IMR-90 (cell line): ENCODE measurements at regions not wholly inside any gene's neighbourhood (a gene's known extent, or its start where the extent isn't known, plus 50 kb on each side); places are given as distances from the start of the nearest gene placed in this dataset.

Source experiments
- ATAC-seq: fragments of 200-7000 bp; cut with Tn5 transposase; 2 replicates; pipeline ENCODE4 v1.9.1; 2020; ENCODE audit warnings: low read depth, mild to moderate bottlenecking, moderate library complexity
- BruUV-seq: library from RNA; stranded (reverse); fragments of 400-500 nt; replicated peaks from 2 replicates; lab custom pipeline; 2021; lab: Mats Ljungman, UMichigan
- CTCF ChIA-PET: fragments of 300-600 bp; formaldehyde crosslinking; extraction: SDS; loops from one replicate; lab custom pipeline; 2021; ENCODE audit warnings: antibody characterized with exemption; lab: Yijun Ruan, JAX
- POLR2A ChIA-PET: fragments of 300-600 bp; sonication (Branson Sonifier 250); formaldehyde crosslinking; loops from one replicate; lab custom pipeline; 2022; ENCODE audit warnings: antibody characterized with exemption; ENCODE audit not compliant: unreplicated experiment; lab: Charles Lee
- DNase-seq: peaks from one replicate; pipeline ENCODE4 v3.0.0; 2013
- H2AFZ ChIP-seq: replicated peaks from 2 replicates; pipeline ENCODE3; 2013; ENCODE audit warnings: low read length, mild to moderate bottlenecking; ENCODE audit not compliant: poor library complexity
- H2AK5ac ChIP-seq: 2 replicates; pipeline ENCODE4 v1.6.1; 2013; ENCODE audit warnings: low read depth, low read length, inconsistent platforms
- H2AK9ac ChIP-seq: replicated peaks from 2 replicates; pipeline ENCODE3; 2013; ENCODE audit warnings: mild to moderate bottlenecking, low read depth, low read length, moderate library complexity; ENCODE audit not compliant: poor library complexity
- H2BK120ac ChIP-seq: 2 replicates; pipeline ENCODE4 v1.6.1; 2013; ENCODE audit warnings: low read depth, low read length, inconsistent platforms
- H2BK15ac ChIP-seq: 3 replicates; pipeline ENCODE4 v1.6.1; 2013; ENCODE audit warnings: low read depth, low read length, inconsistent platforms
- H2BK20ac ChIP-seq: 2 replicates; pipeline ENCODE4 v1.6.1; 2013; ENCODE audit warnings: low read depth, mild to moderate bottlenecking, inconsistent platforms, low read length, moderate library complexity
- H2BK5ac ChIP-seq: 2 replicates; pipeline ENCODE4 v1.6.1; 2013; ENCODE audit warnings: mild to moderate bottlenecking, low read depth, low read length, inconsistent platforms; ENCODE audit not compliant: poor library complexity, severe bottlenecking
- H3K14ac ChIP-seq: replicated peaks from 2 replicates; pipeline ENCODE4 v1.6.1; 2013; ENCODE audit warnings: low read depth, low read length, inconsistent platforms
- H3K18ac ChIP-seq: 2 replicates; pipeline ENCODE4 v1.6.1; 2013; ENCODE audit warnings: low read depth, low read length, control low read depth
- H3K23ac ChIP-seq: 2 replicates; pipeline ENCODE4 v1.6.1; 2013; ENCODE audit warnings: low read depth, low read length, inconsistent platforms
- H3K27ac ChIP-seq: 2 replicates; pipeline ENCODE4 v1.5.1; 2013; ENCODE audit warnings: mild to moderate bottlenecking, control low read depth, low read length; ENCODE audit not compliant: insufficient read depth
- H3K27me3 ChIP-seq: 2 replicates; pipeline ENCODE4 v1.6.1; 2013; ENCODE audit warnings: low read length; ENCODE audit not compliant: control insufficient read depth, insufficient read depth
- H3K36me3 ChIP-seq: 2 replicates; pipeline ENCODE4 v1.6.1; 2013; ENCODE audit warnings: low read length, mixed read lengths; ENCODE audit not compliant: control insufficient read depth, insufficient read depth
- H3K4ac ChIP-seq: 2 replicates; pipeline ENCODE4 v1.6.1; 2013; ENCODE audit warnings: low read depth, low read length, inconsistent platforms
- H3K4me1 ChIP-seq: 2 replicates; pipeline ENCODE4 v1.6.1; 2013; ENCODE audit warnings: low read length, mixed read lengths; ENCODE audit not compliant: control insufficient read depth, insufficient read depth
- H3K4me2 ChIP-seq: 2 replicates; pipeline ENCODE4 v1.6.1; 2013; ENCODE audit warnings: low read depth, mild to moderate bottlenecking, control low read depth, low read length, moderate library complexity
- H3K4me3 ChIP-seq: 2 replicates; pipeline ENCODE4 v1.5.1; 2013; ENCODE audit warnings: low read depth, mild to moderate bottlenecking, control low read depth, low read length, moderate library complexity; ENCODE audit not compliant: insufficient read depth
- H3K56ac ChIP-seq: 2 replicates; pipeline ENCODE4 v1.6.1; 2013; ENCODE audit warnings: low read length, inconsistent platforms; ENCODE audit not compliant: insufficient read depth; ENCODE audit errors: extremely low read depth
- H3K79me1 ChIP-seq, 2 experiments: 2 replicates each; pipeline ENCODE4 v1.6.1; 2013; ENCODE audit warnings: low read length in 2 of 2, inconsistent platforms in 1 of 2, low read depth in 1 of 2
- H3K9ac ChIP-seq: 2 replicates; pipeline ENCODE4 v1.6.1; 2013; ENCODE audit warnings: low read depth, low read length, control low read depth
- H3K9me1 ChIP-seq: 2 replicates; pipeline ENCODE4 v1.6.1; 2013; ENCODE audit warnings: low read length, inconsistent platforms; ENCODE audit not compliant: insufficient read depth
- H3K9me3 ChIP-seq: 2 replicates; pipeline ENCODE4 v1.6.1; 2013; ENCODE audit warnings: low read length; ENCODE audit not compliant: control insufficient read depth, insufficient read depth
- H4K20me1 ChIP-seq: 2 replicates; pipeline ENCODE4 v1.6.1; 2013; ENCODE audit warnings: low read length, inconsistent platforms; ENCODE audit not compliant: insufficient read depth
- H4K5ac ChIP-seq: 2 replicates; pipeline ENCODE4 v1.6.1; 2013; ENCODE audit warnings: mild to moderate bottlenecking, low read depth, low read length, control low read depth
- H4K8ac ChIP-seq, 2 experiments: 2 replicates each; pipeline ENCODE4 v1.6.1; 2013; ENCODE audit warnings: low read depth in 2 of 2, low read length in 2 of 2, control low read depth in 1 of 2, inconsistent platforms in 1 of 2
- H4K91ac ChIP-seq: 2 replicates; pipeline ENCODE4 v1.6.1; 2013; ENCODE audit warnings: low read depth, low read length, inconsistent platforms; ENCODE audit not compliant: insufficient read depth
- BHLHE40 ChIP-seq: fragments of 150-350 bp; IDR thresholded peaks from 2 replicates; pipeline ENCODE4 v1.6.1; 2016; ENCODE audit warnings: mild to moderate bottlenecking, low read depth, low read length
- CEBPB ChIP-seq: IDR thresholded peaks from 2 replicates; pipeline ENCODE4 v1.6.1; 2012; ENCODE audit warnings: low read depth, low read length, improper control_type of control experiment
- CHD1 ChIP-seq: IDR thresholded peaks from 2 replicates; pipeline ENCODE4 v1.6.1; 2012; ENCODE audit warnings: low read depth, low read length, improper control_type of control experiment
- ELK1 ChIP-seq: fragments of 150-350 bp; IDR thresholded peaks from 2 replicates; pipeline ENCODE4 v1.6.1; 2016; ENCODE audit warnings: low read depth, mild to moderate bottlenecking, low read length, moderate library complexity, borderline replicate concordance
- FOS ChIP-seq: fragments of 150-350 bp; IDR thresholded peaks from 2 replicates; pipeline ENCODE4 v1.6.1; 2016; ENCODE audit warnings: low read depth, low read length
- MAFK ChIP-seq: IDR thresholded peaks from 2 replicates; pipeline ENCODE4 v1.6.1; 2012; ENCODE audit warnings: low read depth, low read length, improper control_type of control experiment
- MAZ ChIP-seq: IDR thresholded peaks from 2 replicates; pipeline ENCODE4 v1.6.1; 2012; ENCODE audit warnings: low read depth, mild to moderate bottlenecking, low read length, improper control_type of control experiment, moderate library complexity, borderline replicate concordance
- MXI1 ChIP-seq: IDR thresholded peaks from 2 replicates; pipeline ENCODE4 v1.6.1; 2012; ENCODE audit warnings: low read depth, mild to moderate bottlenecking, low read length, moderate library complexity, borderline replicate concordance
- NFE2L2 ChIP-seq: fragments of 150-350 bp; IDR thresholded peaks from 2 replicates; pipeline ENCODE4 v1.6.1; 2016; ENCODE audit warnings: low read depth, mild to moderate bottlenecking, low read length
- POLR2A ChIP-seq: IDR thresholded peaks from 2 replicates; pipeline ENCODE4 v1.6.1; 2012; ENCODE audit warnings: mild to moderate bottlenecking, low read depth, low read length
- RAD21 ChIP-seq: IDR thresholded peaks from 2 replicates; pipeline ENCODE4 v1.6.1; 2012; ENCODE audit warnings: low read length, improper control_type of control experiment
- RCOR1 ChIP-seq: IDR thresholded peaks from 2 replicates; pipeline ENCODE4 v1.6.1; 2012; ENCODE audit warnings: mild to moderate bottlenecking, low read length, improper control_type of control experiment; ENCODE audit not compliant: insufficient replicate concordance
- RFX5 ChIP-seq: IDR thresholded peaks from 2 replicates; pipeline ENCODE4 v1.8.0; 2012; ENCODE audit warnings: low read depth, mild to moderate bottlenecking, low read length, moderate library complexity
- SMC3 ChIP-seq: fragments of 150-350 bp; IDR thresholded peaks from 2 replicates; pipeline ENCODE4 v1.6.1; 2016; ENCODE audit warnings: low read depth, mild to moderate bottlenecking, antibody characterized with exemption, low read length, moderate library complexity
- WGBS, 2 experiments: methylation state at CpG; one replicate each; pipeline versions ENCODE4 v1.1.5 to v1.1.7; 2013; ENCODE audit warnings: missing lambda C conversion rate in 2 of 2; ENCODE audit not compliant: insufficient read length in 1 of 2; ENCODE audit errors: extremely low coverage in 2 of 2; 5-methylcytosine and 5-hydroxymethylcytosine counted together
- dilution Hi-C: fragments of 300-500 bp; cut with HindIII; formaldehyde crosslinking; loops from one replicate; pipeline ENCODE4 v1.14.3; 2018; ENCODE audit warnings: low sequenced_read_pairs; ENCODE audit not compliant: unreplicated experiment
- in situ Hi-C: fragments of 300-500 bp; cut with MboI; formaldehyde crosslinking; loops from 3 replicates; pipeline ENCODE4 v1.14.3; 2019; ENCODE audit warnings: low sequenced_read_pairs, inconsistent platforms, mixed read lengths
- intact Hi-C: fragments of 100-400 bp; cut with micrococcal nuclease; formaldehyde crosslinking; loops from 2 replicates; pipeline ENCODE4 v1.10.0; 2022
- TF ChIP-seq, protein P1 (sequence below): fragments of 150-350 bp; IDR thresholded peaks from 2 replicates; pipeline ENCODE4 v1.6.1; 2017; ENCODE audit warnings: mild to moderate bottlenecking, antibody characterized with exemption, low read length, low read depth
- TF ChIP-seq, protein P2 (sequence below): conservative IDR thresholded peaks from 2 replicates; pipeline ENCODE4 v1.5.1; 2012; ENCODE audit warnings: mild to moderate bottlenecking, low read depth, low read length, improper control_type of control experiment

DNA sequence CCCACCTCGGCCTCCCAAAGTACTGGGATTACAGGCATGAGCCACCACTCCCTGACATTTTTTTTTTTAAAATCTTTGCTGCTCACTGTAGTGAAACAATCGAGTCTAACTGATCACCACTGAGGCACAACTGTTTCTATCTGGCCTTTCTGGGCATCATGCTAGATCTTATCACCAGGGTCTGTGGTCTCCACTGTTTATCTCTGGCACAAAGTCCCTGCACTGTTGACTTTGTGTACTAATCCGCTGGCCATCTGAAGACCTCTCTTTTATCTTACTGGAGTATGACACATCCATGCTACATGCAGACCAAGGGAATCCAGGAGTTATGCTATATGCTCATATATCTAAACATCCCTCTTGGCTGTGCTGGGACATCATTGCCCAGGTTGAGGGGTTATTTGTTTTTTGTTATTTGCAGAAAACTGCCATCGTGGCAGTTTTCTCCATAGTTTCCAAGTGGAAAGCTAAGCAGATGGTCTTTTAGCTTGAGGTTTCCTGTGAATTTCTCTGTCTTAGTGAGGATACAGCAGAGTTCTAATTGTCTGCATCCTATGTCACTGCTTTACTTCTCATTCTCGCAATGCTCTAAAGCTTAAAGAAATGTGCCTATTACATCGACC is 456.9 kb downstream of the CCER1 start:
- Histone ChIP-seq H4K5ac (no peak overlapping the region), H4K8ac (no peak overlapping the region), H3K4me1 (no peaks in the 10 kb centered on the region), H3K36me3 (no peaks in the 10 kb centered on the region), H3K23ac (no peak overlapping the region), H2AFZ (no peak overlapping the region), H3K9me3 (no peaks in the 10 kb centered on the region), H3K4me3 (no peak overlapping the region), H2BK15ac (no peak overlapping the region), H3K9me1 (no peaks in the 10 kb centered on the region), H4K91ac (no peak overlapping the region), H3K14ac (no peak overlapping the region), H2BK5ac (no peak overlapping the region), H3K18ac (no peak overlapping the region), H4K20me1 (no peaks in the 10 kb centered on the region), H2BK20ac (no peak overlapping the region), H2AK9ac (no peak overlapping the region), H3K9ac (no peak overlapping the region), H2AK5ac (no peak overlapping the region), H3K56ac (no peak overlapping the region), H3K27ac (no peak overlapping the region), H3K4me2 (no peak overlapping the region), H2BK120ac (no peak overlapping the region), H3K27me3 (no peaks in the 10 kb centered on the region), H3K4ac (no peak overlapping the region), H3K79me1 (no peaks in the 10 kb centered on the region)
- ChIA-PET POLR2A (no interaction called here), CTCF (no interaction called here)
- dilution Hi-C loops (no loop called here), intact Hi-C loops (no loop called here), in situ Hi-C loops (no loop called here)
- 90% methylated on average over 2 of the region's 6 CpGs; no CpG with 5 or more reads in 1 of the 2 experiments for WGBS, 2 experiments
- ATAC-seq (no peak), DNase-seq (no peak)
- TF ChIP-seq NFE2L2 = no peak
- TF ChIP-seq RFX5 = no peak
- TF ChIP-seq MAFK = no peak
- TF ChIP-seq POLR2A = no peak
- no peak for TF ChIP-seq MAZ
- TF ChIP-seq RCOR1 = no peak
- TF ChIP-seq, protein P1, sequence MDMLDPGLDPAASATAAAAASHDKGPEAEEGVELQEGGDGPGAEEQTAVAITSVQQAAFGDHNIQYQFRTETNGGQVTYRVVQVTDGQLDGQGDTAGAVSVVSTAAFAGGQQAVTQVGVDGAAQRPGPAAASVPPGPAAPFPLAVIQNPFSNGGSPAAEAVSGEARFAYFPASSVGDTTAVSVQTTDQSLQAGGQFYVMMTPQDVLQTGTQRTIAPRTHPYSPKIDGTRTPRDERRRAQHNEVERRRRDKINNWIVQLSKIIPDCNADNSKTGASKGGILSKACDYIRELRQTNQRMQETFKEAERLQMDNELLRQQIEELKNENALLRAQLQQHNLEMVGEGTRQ = no peak
- no peak for TF ChIP-seq BHLHE40
- no peak for TF ChIP-seq CHD1
- no peak for TF ChIP-seq SMC3
- TF ChIP-seq FOS = no peak
- TF ChIP-seq, protein P2, sequence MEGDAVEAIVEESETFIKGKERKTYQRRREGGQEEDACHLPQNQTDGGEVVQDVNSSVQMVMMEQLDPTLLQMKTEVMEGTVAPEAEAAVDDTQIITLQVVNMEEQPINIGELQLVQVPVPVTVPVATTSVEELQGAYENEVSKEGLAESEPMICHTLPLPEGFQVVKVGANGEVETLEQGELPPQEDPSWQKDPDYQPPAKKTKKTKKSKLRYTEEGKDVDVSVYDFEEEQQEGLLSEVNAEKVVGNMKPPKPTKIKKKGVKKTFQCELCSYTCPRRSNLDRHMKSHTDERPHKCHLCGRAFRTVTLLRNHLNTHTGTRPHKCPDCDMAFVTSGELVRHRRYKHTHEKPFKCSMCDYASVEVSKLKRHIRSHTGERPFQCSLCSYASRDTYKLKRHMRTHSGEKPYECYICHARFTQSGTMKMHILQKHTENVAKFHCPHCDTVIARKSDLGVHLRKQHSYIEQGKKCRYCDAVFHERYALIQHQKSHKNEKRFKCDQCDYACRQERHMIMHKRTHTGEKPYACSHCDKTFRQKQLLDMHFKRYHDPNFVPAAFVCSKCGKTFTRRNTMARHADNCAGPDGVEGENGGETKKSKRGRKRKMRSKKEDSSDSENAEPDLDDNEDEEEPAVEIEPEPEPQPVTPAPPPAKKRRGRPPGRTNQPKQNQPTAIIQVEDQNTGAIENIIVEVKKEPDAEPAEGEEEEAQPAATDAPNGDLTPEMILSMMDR = no peak
- no peak for TF ChIP-seq CEBPB
- no peak for TF ChIP-seq ELK1
- TF ChIP-seq MXI1 = no peak
- TF ChIP-seq RAD21 = no peak
- no TSS peak for BruUV-seq
